Superior temporal gyrus (tissue), 1 donor: ENCODE measurements at regions not wholly inside any gene's neighbourhood (a gene's known extent, or its start where the extent isn't known, plus 50 kb on each side); places are given as distances from the start of the nearest gene placed in this dataset.

ENCODE experiments used
- DNase-seq: peaks from one replicate; pipeline ENCODE4 v3.0.0-alpha.2; 2016; ENCODE audit errors: extremely low spot score

GRCh38 chr10:128852449-128852848, 614.6 kb upstream of the MGMT start:
- no peak for DNase-seq

DNA sequence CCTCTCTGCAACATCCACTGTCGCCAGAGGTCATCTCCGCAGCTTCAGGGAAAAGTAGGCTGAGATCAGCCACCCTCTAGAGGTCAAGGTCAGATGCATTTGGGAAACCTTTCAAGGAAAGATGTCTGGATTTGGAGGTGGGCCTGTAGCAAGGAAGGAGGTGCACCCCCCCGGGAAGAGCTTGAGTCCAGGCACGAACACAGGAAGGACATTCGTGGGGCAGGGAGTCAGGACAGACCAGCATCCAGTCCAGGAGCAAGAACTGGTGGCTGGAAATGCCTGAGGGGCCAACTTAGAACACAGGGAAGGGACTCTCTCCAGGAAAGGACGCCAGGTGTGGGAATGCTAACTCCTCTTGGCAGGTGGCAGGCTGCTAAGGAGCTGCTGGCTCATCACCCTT, 614.1 kb upstream of the MGMT start:
- DNase-seq: no peak

GRCh38 chr10:128853537-128853936, 613.5 kb upstream of the MGMT start:
- no peak for DNase-seq

DNA sequence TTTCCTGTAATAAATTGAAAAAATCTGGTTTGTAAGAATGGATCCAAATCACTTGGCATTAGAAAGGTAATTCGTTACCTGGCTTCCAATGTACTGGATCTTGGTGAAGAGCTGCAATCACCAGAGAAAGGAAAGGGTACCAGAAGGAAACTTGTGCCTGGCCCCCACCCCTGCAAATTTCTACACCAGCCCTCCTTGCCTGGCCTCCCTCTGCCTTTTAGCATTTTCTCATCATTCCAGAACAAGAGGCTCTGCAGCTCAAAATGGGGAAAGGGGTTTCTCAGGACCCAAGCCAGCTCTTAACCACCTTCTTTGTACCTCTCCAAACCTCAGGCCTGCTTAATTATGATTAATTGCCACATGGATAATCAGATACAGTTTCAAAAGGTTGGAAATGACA, 612.8 kb upstream of the MGMT start:
- no peak for DNase-seq

- peak; percentile 87 for DNase-seq
These were observed 612.1 kb upstream of the MGMT start for GRCh38 chr10:128854963-128855362.

DNA sequence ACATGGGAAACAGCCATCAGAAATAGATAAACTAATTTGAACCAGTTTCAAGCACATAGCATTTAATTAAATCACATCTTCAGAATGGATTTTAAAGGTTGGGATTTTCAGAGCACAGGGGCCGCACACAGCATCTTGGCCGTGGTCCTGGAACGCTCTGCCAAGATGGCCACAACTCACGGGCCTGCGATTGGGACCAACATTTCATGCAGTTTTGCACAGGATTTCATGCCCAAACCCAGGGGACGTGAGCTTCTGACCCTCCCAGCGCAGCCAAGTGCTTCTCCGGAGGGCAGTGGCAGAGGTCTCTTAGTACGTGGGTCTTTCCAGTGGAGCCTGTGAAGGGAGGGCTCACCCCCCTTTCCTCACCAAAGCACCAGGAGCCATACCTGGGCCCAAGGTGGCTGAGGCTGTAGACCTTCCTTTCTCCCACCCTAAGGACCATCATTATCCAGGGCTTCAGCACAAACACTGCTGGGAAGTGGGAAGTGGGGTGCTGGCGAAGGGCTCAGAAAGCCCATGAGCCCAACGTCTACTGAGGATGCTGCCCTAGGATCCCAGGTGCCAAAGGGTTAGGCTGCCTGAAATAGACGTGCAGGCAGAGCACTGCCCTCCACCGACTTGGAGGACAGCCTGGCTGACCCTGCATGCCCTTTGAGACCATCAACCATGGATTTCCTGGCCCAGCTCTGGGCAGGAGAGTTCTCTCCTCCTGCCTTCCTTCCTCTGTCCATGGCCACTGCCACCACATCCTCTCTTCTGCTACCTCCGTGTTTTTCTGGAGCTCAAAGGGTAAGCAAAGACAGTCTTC, 611.2 kb upstream of the MGMT start:
- DNase-seq: no peak

GRCh38 chr10:128859738-128860386, 607.2 kb upstream of the MGMT start:
- DNase-seq: peak; percentile 43

- no peak for DNase-seq
These were observed 606.5 kb upstream of the MGMT start for GRCh38 chr10:128860574-128860973.

- no peak for DNase-seq
These were observed 605.8 kb upstream of the MGMT start for GRCh38 chr10:128861018-128861901.

DNA sequence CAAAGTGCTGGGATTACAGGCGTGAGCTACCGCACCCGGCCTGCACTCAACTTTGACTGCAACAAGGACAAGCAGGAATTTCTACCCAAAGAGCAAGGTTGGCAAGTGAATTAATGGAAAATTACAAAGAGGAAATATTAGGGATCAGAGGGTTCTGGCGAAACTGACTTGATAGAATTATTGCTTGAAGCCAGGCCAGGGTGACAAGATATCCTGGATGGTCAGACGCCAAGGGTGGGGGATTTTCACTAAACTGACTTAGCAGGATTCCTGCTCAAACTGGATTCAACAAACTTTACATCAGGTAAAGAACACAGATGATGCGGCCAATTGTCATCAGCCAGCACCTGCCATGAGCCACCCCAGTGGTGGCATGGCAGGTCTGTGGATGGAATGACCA, 603.6 kb upstream of the MGMT start:
- DNase-seq: no peak

DNA sequence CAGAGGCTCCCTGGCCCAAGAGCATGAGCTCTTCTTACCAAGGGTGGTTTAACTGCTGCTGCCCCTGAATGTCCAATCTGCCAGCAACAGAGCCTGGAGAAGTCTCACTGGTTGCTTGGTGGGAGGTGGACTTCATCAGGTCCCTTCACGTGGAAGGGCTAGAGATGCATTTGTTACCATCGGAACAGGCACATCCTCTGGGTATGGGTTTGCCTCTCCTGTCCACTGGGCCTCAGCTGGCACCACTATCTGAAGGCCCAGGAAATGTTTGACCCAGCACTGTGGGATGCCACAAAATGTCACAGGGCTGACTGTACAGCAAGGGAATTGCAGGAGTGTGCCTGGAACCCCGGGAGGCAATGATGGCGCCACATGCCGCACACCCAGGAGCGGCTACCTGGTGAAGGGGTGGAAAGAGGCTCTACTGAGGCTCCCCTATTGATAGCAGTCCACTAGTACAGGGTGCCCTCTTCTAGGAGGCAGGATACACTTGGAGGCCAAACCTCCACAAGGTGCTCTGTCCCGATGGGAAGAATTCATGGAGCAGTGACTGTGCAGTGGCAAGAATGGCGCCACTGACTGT, 603.1 kb upstream of the MGMT start:
- no peak for DNase-seq

DNA sequence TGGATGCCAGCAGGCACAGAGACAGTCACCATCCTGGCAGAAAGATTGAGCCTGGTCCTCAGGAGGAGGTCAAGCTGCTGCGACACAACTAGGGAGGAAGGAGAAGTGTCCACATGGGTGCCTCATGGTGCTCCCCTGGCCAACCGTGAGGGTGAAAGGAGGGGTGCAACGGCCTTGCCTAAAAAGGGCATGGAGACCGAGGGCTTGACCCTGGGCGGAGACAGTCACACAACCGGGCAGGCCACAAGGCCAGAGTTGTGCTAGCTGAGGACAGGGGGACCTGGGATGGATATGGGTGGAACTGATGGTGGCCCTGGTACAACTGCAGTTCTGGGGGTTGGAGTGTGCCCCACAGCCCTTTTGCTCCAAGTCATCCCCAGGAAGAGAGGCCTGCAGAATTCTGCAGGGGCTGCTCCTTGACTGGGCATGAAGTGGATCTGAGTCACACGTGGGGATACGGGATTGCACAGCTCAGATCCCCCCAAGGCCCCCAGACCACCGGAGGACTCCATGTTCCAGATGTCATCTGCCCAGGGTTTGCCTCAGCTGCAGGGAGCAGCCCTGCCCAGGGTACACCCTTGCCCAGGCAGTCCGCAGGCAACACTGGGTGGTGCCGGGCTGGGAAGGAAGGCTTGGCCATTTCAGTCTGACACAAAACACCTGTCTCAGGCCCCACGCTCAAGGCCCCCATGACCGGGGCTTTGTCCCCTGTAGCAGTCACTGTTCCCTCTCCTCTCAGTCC, 602.3 kb upstream of the MGMT start:
- DNase-seq: no peak

DNA sequence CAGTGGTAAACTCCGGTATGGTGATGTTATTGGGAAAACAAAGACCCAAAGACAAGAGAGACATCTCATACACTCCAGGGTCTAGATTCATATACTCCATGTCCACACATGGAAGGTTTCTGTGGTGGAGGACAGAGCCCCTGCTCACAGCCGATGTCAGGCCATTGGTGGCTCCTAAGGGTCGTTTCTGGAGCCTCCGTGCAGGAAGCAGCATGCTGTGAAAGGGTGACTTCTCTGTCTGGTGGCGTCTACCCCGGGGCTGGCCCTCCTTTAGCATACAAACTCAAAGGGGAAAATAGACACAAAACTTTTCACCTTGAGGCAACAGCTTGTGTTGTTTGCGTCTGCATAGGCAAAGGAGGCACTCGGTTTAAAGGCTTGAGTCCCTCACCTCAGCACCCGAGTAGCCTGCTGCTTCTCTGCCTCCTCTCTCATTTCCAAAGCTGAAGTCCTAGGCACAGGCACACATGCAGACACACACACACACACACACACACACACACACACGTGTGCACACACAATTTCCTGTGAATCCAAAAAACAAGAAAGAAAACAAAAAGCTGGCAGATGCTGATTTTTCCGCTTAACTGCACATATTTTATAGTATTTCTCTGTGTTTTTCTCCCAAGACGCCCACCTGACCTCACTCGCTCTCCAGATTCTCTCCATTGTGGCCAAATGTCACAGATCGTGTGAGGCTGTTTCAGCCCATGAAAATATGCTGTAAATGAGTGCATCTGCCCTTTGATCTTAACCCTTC, 601.4 kb upstream of the MGMT start:
- no peak for DNase-seq

DNA sequence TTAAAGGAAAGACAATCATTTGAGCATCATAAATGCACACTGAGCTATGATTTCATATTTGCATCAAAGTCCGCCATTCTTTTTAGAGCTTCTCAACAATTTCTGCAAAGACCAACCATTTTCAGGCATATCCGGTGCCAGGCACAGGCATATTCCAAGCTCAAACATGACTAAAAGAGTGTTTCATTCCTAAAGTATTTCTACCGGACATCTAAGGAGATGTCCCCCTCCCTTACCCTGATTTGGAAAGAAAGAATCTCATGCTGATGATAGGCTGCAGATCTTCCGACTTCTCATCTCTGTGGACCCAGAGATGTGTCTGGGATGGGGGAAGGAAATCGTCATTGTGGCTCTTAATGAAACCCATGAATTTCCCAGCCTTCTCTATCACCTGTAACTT, 600.5 kb upstream of the MGMT start:
- no peak for DNase-seq

GRCh38 chr10:128867210-128867609, 599.8 kb upstream of the MGMT start:
- no peak for DNase-seq

DNA sequence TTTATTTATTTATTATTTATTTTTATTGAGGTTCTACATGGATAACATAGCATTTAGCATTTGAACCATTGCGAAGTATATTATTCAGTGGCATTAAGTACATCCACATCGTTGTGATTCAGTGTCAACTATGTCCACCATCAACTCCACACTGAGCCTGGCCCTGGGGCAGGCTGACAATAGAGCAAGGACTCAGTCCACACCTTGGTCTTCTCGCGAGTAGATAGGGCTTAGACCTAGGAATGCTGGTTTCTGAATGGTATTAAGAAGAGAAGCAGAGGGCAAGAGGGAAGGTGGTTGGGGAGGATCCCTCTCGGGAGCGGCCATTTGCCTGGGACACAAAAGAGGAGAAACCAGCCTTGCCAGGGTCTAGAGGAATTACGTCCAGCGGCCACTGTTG, 599.2 kb upstream of the MGMT start:
- no peak for DNase-seq

- DNase-seq: no peak
These were observed 598.6 kb upstream of the MGMT start for GRCh38 chr10:128868481-128868880.

DNA sequence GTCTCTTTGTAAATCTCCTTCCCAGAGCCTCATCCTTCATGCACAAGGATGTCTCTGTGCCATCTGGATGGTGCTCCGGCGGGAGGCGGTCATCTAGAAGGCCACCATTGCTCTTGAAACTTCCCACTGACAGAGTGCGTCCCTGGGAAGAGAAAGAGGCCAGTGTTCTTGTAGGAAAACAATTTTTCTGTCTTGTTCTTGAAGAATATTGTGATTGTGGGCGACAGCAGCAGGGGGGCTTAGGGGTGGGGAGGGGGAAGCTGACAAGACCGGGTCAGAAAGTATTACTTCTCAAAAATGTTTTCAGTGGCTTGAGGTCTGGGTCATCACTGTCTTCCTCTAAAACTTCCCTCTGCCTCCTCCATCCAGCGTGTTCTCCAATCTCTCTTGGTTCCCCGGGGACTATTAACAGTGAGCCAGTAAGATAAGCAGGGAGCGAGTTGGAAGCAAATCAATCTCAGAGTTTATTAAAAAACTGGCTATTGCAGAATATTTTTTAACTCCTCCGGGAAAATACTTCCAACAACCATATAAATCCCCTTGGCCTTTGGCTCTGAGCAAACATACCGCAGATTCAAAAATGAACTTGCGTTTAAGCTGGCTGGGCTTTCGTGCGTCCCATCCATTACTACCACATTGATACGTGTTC, 597.8 kb upstream of the MGMT start:
- DNase-seq: no peak

GRCh38 chr10:128870830-128871597, 596.0 kb upstream of the MGMT start:
- no peak for DNase-seq
